Right lobe of liver (tissue), 6 donors: ENCODE measurements at regions not wholly inside any gene's neighbourhood (a gene's known extent, or its start where the extent isn't known, plus 50 kb on each side); places are given as distances from the start of the nearest gene placed in this dataset.

Source experiments
- ATAC-seq, 4 donors: fragments of 200-7000 bp; cut with Tn5 transposase; one replicate each; pipeline ENCODE4 v1.9.1; 2020; ENCODE audit warnings: mild to moderate bottlenecking in 4 of 4, moderate library complexity in 4 of 4
- DNase-seq, 3 donors: peaks; one replicate each; pipeline ENCODE4 v3.0.0-alpha.2; 2020
- H3K27ac ChIP-seq, 3 donors: fragments of 200-600 bp; one replicate each; pipeline ENCODE4 v1.8.0; 2022
- H3K27me3 ChIP-seq, 2 donors: fragments of 200-600 bp; one replicate each; pipeline ENCODE4 v1.8.0; 2022
- H3K36me3 ChIP-seq, 4 donors: fragments of 200-600 bp; sonication (generic) in 1 of 4; one replicate each; pipeline versions ENCODE4 v1.5.1 to v1.8.0; 2017 to 2022; ENCODE audit warnings: control low read depth in 1 of 4
- H3K4me1 ChIP-seq, 4 donors: fragments of 200-600 bp; sonication (generic) in 1 of 4; one replicate each; pipeline versions ENCODE4 v1.5.1 to v1.8.0; 2017 to 2022; ENCODE audit warnings: control low read depth in 1 of 4
- H3K4me3 ChIP-seq, 3 donors: fragments of 200-600 bp; one replicate each; pipeline ENCODE4 v1.8.0; 2022
- H3K9me3 ChIP-seq, 4 donors: fragments of 200-600 bp; sonication (generic) in 1 of 4; one replicate each; pipeline versions ENCODE4 v1.5.1 to v1.8.0; 2017 to 2022; ENCODE audit warnings: control low read depth in 1 of 4
- CTCF ChIP-seq, 4 donors: fragments of 200-600 bp in 3 of 4; fragments of 450-650 bp in 1 of 4; IDR thresholded peaks; one replicate each; pipeline versions ENCODE4 v1.5.1 to v1.8.0; 2016 to 2022; ENCODE audit warnings: antibody characterized with exemption in 4 of 4, mild to moderate bottlenecking in 2 of 4
- POLR2A ChIP-seq: fragments of 450-650 bp; IDR thresholded peaks from one replicate; pipeline ENCODE4 v1.6.1; 2017; ENCODE audit warnings: antibody characterized with exemption, mild to moderate bottlenecking
- WGBS: methylation state at CpG from one replicate; pipeline ENCODE4 v1.1.6; 2018; ENCODE audit warnings: low coverage, low lambda C conversion rate; ENCODE audit not compliant: insufficient coverage; ENCODE audit errors: missing lambda C conversion rate; 5-methylcytosine and 5-hydroxymethylcytosine counted together
- intact Hi-C, 2 donors: fragments of 100-400 bp; cut with DNase I; formaldehyde crosslinking; loops; one replicate each; pipeline versions ENCODE4 v1.11.2 to v1.14.1; 2022
- donor health status: DM: no; HTN: yes; CAD: no.
- donor health status: DM: no; HTN: no; CAD: no.
- donor health status: DM: no; HTN: no; CAD: no.
- donor health status: DM: no; HTN: yes; CAD: no.
- donor health status: DM: no; HTN: yes; CAD: no.

DNA sequence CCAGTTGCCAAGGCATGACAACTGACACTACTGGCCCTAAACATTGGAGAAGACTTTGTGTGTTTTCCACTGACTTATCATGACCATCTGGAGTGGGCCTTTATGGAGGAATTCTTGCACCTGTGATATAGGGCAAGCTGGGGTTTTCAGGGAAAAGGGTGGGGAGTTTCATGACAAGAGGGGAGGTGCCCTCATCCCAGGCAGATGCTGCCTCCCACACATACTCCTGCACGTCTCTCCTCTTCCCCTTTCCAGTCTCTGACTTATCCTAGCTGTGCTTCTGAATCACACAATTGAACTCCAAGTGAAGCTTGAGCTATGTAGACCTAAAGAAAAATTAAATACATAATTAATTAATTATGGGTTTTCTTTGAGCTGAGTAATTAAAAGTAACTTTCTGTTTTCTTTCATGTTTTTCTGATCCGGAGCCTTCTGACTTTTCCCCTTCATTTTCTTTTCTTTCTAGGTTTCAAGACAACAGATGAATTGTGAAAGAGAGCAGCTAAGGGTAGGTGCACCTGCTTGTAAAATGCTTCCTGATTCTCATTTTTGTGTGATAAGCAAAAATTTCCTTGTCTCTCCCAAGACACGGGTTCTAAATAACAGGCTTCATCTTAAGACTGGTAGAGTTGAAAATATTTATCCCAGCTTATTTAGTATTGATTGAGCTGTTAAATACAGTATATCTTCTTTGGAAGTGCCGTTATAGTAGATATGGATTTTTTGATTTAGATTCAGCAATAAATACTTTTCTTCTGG lies 280.9 kb upstream of the RBFOX1 start:
- 39% methylated on average over 4 of the region's 4 CpGs for WGBS
- H3K27me3 ChIP-seq: no peaks in the 10 kb centered on the region
- no peak overlapping the region for H3K27ac ChIP-seq
- H3K9me3 ChIP-seq: no peaks in the 10 kb centered on the region
- no peak overlapping the region for H3K4me3 ChIP-seq
- no peak for ATAC-seq
- H3K4me1 ChIP-seq: no peaks in the 10 kb centered on the region
- intact Hi-C loops: no loop called here
- DNase-seq: no peak
- H3K36me3 ChIP-seq: no peaks in the 10 kb centered on the region
- TF ChIP-seq POLR2A (no peak), CTCF (IDR thresholded peaks at IDR 0.05) (no peak)

DNA sequence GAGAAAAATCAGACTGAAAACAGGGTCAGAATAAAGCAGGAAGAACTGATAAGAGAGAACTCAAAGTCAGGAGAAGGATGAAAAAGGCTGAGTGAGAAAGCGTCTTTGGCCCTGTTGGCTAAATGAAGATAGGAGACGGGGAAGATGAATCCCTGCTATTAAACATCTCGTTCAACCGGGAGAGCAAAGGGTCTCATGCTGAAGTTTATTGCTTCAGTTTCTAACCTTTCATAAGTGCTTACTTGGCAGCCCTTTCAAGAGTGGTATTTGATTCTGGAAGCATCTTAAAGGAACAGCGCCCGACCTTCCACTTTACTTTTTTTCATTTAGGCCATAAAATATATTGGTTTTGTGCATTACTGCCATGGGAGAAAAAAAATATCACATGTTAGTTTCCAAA lies 288.3 kb upstream of the RBFOX1 start:
- TF ChIP-seq POLR2A: no peak
- TF ChIP-seq CTCF (IDR thresholded peaks at IDR 0.05): no peak
- 36% methylated on average over 6 of the region's 6 CpGs for WGBS
- H3K27ac ChIP-seq: no peak overlapping the region
- no peak for ATAC-seq
- intact Hi-C loops: no loop called here
- no peaks in the 10 kb centered on the region for H3K27me3 ChIP-seq
- no peaks in the 10 kb centered on the region for H3K9me3 ChIP-seq
- DNase-seq: no peak
- H3K4me3 ChIP-seq: no peak overlapping the region
- H3K36me3 ChIP-seq: no peaks in the 10 kb centered on the region
- no peaks in the 10 kb centered on the region for H3K4me1 ChIP-seq

GRCh38 chr16:7038475-7038874 lies 294.2 kb upstream of the RBFOX1 start:
- no peak overlapping the region for H3K27ac ChIP-seq
- ATAC-seq: no peak
- no peak overlapping the region for H3K4me3 ChIP-seq
- H3K9me3 ChIP-seq: no peaks in the 10 kb centered on the region
- no peaks in the 10 kb centered on the region for H3K27me3 ChIP-seq
- intact Hi-C loops: no loop called here
- no peak for DNase-seq
- H3K4me1 ChIP-seq: no peaks in the 10 kb centered on the region
- WGBS: 31% methylated on average over 2 of the region's 4 CpGs
- TF ChIP-seq CTCF (IDR thresholded peaks at IDR 0.05): no peak
- no peak for TF ChIP-seq POLR2A
- H3K36me3 ChIP-seq: no peaks in the 10 kb centered on the region

DNA sequence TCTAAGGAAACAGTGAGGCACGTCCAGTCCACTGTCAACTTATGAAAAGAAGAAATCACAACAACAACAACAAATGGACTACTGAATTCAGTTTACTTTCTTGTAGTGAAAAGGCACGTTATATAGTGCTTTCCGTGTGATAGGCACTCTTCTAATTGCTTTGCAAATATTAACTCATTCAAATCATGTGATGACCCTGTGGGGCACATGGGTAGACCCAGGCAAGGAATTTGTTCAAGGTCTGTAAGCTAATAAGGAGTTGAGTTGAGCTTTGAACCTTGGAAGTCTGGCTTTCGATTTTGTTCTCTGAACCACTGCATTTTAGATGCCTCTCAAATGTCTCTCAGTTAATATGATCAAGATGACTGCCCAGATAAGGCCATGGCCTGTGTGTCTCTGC lies 295.1 kb upstream of the RBFOX1 start:
- H3K27ac ChIP-seq: no peak overlapping the region

More for the DNA sequence above, 295.1 kb upstream of the RBFOX1 start:
- WGBS: 36% methylated on average over 4 of the region's 4 CpGs
- intact Hi-C loops: no loop called here
- DNase-seq (no peak), ATAC-seq (no peak)
- Histone ChIP-seq H3K4me1 (no peaks in the 10 kb centered on the region), H3K27me3 (no peaks in the 10 kb centered on the region), H3K4me3 (no peak overlapping the region), H3K36me3 (no peaks in the 10 kb centered on the region), H3K9me3 (no peaks in the 10 kb centered on the region)
- TF ChIP-seq POLR2A (no peak), CTCF (IDR thresholded peaks at IDR 0.05) (no peak)
